NCI-H2081 treated with DMSO at 0.1 percent for 48 hours (cell line): ENCODE measurements at regions not wholly inside any gene's neighbourhood (a gene's known extent, or its start where the extent isn't known, plus 50 kb on each side); places are given as distances from the start of the nearest gene placed in this dataset.

Experiments
- DNase-seq: peaks from one replicate; lab custom pipeline; 2025; lab: John Stamatoyannopoulos, UW

DNA sequence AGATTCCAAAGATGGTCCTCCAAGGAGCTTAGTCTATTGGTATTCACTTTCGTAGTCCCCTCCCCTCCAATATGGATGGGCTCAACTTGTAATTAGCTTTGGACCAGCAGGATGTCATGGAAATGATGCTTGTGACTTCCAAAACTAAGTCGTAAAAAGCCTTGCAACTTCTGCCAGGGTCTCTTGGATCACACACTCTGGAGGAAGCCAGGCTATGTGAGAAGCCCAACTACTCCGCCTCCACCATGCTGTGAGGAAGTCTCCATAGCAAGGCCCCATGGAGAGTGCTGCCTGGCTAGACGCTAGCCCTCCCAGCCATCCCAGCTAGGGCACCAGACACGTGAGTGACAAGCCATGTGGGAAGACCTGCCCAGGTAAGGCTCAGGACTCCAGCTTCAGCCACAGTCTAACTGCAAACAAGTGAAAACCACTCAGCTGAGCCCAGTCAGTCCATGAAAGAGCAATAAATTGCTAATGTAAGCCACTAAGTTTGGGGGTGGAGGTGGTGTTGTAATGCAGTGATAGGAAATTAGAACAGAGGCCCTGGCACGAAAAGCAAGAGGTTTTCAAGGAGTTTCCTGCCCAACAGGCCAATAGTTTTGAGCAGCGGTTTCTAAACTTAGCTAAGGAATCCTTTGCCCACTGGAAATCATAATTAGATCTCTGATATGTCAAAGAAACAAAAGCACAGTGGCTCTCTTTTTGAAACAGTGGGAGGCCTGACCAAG, 77.5 kb upstream of the GLI2 start:
- DNase-seq: no peak

GRCh38 chr2:120658770-120659158, 76.9 kb upstream of the GLI2 start:
- DNase-seq: no peak

GRCh38 chr2:120659275-120659977, 76.2 kb upstream of the GLI2 start:
- DNase-seq: no peak

DNA sequence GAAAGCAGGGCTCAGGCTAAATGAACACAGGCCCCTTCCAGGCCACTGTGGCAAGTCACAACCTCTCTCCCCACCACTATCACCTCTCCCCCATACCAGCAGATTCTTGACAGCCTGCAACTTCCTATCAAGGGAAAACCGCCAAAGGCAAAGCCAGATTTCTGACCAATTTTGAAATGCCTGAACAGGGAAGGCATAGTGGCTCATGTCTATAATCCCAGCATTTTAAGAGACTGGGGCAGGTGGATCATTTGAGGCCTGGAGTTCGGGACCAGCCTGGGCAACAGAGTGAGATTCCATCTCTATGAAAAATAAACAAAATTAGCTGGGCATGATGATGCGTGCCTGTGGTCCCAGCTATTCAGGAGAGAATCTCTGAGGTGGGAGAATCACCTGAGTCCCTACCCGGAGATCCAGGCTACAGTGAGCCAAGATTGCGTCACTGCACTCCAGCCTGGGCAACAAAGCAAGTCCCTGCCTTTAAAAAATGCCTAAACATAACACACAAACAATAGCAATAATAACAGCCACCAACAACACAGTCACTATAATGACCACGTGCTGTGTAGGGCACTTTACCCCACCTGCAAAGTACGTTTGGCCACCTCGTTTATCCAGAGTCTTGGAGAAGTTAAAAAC, 75.5 kb upstream of the GLI2 start:
- no peak for DNase-seq

DNA sequence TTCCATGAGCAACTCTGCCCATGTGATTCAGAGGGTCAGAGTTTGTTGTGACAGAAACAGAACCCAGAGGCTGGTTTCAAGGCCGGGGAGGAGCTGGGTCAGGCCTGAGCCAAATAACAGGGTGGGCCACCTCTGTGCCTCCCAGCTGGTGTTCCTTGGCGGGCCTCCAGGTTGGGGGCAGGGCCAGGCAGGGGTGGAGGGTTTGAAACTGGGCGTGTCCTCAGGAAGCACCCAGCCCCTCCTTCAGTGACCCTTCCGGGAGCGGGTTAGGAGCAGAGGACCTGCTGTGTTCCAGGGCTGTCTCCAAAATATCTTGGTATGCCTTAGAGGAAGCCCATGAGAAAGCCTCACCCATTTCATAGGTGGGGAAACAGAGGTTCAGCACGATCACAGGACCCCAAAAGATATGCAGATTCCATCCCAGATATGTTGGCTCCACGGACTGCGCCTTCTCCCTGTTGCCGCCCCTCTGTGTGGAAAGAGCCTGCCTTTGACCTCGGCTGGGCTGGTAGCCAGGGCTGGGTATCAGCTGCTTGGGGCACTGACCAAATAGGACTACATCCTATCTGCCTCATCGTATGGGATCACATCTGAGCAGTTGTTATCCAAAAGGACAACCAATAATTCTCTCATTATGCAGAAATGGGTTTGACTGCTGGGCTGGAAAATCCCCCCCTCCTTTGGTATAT, 74.8 kb upstream of the GLI2 start:
- no peak for DNase-seq

GRCh38 chr2:120661551-120661950, 74.1 kb upstream of the GLI2 start:
- no peak for DNase-seq

DNA sequence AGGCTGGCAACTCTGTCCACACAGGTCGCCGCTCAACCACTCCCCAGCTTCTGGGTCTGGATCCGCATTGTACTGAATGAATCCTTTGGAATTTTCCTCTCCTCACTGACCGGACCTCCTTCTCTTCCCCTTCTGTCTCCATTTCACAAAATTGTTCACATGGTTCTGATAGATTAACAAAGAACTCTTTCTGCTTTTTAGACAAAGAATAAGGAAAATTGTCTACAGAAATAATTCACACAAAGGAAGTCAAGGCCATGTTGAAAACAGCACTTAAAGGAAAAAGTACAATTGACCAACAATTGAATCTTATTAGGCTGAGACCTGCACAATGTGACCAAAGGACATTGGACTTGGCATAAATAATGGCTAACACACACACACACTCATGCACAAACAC, 73.6 kb upstream of the GLI2 start:
- DNase-seq: no peak

- DNase-seq: no peak
Observed at GRCh38 chr2:120662746-120663145, 72.9 kb upstream of the GLI2 start.

DNA sequence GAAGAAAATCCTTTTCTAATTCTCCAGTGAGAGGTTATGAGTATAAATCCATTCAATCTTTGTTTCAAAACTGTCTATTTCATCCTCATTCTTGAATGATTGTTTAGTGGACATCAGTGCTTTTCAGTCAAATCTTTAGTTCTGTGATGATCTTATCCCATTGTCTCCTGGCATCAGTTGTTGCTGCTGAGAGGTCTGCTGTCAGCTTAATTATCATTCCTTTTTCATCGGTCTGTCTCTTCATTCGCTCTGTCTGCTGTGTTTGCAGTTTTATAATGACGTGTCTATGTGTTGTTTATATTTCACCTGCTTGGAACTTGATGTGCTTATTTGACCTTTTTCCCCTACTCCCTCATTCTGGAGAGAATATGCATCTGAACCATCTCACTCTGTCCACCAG, 69.2 kb upstream of the GLI2 start:
- no peak for DNase-seq

- DNase-seq: no peak
Observed at GRCh38 chr2:120667981-120668380, 67.7 kb upstream of the GLI2 start.

DNA sequence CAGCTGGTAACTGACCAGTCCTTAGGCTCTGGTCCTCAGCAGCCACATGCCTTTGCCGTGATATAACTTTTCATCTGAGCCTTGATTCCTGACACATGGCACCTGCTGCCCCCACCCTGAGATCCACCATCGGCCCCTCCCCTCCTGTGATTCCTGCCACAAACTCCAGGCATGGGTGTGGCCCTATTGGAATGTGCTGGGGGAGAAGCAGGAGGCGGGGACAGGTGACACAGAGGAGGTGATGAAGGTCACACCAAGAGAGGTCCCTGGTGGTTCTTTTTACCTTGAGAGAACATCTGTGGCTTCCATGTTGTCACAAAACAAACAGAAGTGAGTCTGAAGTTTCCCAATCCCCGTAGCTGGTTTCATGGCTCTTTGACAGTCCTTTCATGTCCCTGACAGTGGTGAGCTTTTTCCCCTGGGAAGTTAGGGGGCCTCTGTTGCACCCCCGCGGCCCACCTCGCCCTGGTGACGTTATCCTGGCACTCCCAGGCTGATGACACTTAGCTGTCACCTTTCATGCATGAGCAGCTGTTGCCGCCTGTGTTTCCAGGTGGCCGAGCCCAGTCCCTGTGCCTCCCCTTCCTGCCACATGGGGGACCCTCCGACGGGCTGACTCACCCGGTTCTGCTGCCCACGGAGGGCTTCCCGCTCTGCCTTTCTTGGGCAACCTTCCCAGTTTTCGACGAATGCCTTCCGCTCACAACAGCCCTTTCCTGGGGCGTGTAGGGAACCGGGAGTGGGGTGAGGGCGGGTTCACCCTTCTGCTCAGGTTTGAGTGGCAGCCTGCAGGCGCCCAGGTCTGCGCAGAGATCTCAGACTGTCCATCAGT, 66.3 kb upstream of the GLI2 start:
- no peak for DNase-seq

DNA sequence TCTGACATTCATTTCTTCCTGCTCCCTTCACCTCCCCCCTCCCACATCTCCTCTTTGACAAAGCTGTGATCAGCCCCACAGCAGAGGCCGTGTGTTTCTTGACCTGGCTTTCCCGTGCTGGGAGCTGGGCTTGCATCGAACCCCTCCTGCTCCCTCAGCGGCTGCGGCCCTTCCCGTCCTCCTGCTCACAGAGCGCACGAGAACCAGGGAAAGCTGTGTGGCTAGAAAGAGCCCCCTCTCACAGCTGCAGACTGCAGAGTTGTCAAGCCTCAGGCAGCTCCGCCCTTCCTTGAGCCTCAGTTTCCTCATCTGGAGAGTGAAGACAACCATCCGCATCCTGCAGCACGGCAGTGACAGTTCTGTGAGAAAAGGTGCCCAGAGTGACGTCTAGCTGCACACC, 65.7 kb upstream of the GLI2 start:
- DNase-seq: no peak

DNA sequence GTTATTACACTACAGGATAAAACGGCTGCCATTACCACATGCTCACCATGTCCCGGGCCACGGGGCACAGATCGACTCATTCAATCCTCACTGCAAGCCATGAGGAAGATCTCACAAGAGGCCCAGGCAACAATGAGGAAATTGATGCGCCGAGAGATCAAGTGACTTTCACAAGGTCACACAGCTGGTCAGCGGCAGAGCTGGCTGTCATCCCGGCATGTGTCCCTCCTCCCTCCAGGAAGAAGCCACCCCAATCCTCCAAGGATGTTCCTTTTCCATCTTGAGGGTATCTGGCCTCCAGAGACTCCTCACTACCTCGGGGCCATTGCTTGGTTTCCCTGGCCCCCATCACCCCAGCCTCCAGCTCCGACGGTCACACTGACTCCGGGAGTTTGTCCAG, 65.3 kb upstream of the GLI2 start:
- DNase-seq: no peak

GRCh38 chr2:120670771-120671480, 64.7 kb upstream of the GLI2 start:
- DNase-seq: no peak

DNA sequence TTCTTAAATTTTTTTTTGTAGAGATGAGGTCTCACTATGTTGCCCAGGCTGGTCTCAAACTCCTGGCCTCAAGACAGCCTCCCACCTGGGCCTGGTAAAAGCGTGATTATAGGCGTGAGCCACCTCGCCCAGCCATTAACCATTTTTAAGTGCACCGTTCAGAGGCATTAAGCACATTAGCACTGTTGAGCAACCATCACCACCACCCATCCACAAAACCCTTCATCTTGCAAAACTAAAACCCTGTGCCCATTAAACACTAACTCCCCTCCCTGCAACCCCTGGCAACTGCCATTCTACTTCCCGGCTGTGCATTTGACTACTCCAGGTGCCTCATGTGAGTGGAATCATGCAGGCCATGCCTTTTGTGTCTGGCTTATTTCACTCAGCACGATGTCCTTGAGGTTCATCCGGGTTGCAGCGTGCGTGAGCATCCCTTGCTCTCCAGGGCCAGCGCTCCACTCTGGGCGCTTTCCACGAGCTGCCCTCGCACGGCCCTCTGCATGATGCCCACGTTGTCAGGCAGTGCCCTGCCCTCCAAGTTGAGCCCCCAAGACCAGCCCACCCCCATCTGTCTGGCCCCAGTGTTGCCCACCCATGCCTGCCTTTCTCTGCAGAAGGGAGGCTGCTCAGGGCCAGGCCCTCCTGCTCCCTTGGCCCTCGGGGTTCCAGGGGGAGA, 63.0 kb upstream of the GLI2 start:
- no peak for DNase-seq

DNA sequence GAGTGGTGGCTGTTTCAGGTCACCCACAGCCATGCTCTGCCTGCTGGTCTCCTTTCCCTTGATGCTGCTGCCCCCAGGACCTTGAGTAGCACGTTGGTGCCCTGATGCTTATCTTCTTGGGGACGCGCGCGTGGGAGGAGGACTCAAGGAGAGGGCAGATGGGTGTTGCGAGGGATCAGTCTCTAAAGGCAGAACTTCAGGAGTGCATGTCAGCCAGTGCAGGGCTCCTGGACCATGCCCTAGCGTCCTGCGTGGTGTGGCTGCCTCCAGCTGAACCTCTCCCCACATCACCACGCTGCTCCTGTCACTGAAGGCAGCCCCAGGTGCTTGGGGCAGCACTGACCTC, 62.5 kb upstream of the GLI2 start:
- DNase-seq: no peak

- DNase-seq: no peak
Observed at GRCh38 chr2:120673571-120674061, 62.1 kb upstream of the GLI2 start.

GRCh38 chr2:120674246-120675170, 61.2 kb upstream of the GLI2 start:
- no peak for DNase-seq

- no peak for DNase-seq
Observed at GRCh38 chr2:120675460-120676130, 60.1 kb upstream of the GLI2 start.
